ENCODE measurements at regions not wholly inside any gene's neighbourhood (a gene's known extent, or its start where the extent isn't known, plus 50 kb on each side); places are given as distances from the start of the nearest gene placed in this dataset.

GRCh38 chrX:14344172-14344940 lies 185.0 kb upstream of the GLRA2 start:
- TF ChIP-seq POLR2AphosphoS5 (IDR thresholded peaks at IDR 0.05; ENCODE audit: borderline replicate concordance, low read depth, low read length) (no peak), EZH2 (IDR thresholded peaks at IDR 0.05) (no peak)
